ENCODE measurements at regions not wholly inside any gene's neighbourhood (a gene's known extent, or its start where the extent isn't known, plus 50 kb on each side); places are given as distances from the start of the nearest gene placed in this dataset.

GRCh38 chr3:21860657-21861056 lies 109.6 kb upstream of the ZNF385D start:
- Histone ChIP-seq H2AFZ (ENCODE audit: low read length) (no peak overlapping the region), H4K20me1 (ENCODE audit: control insufficient read depth, insufficient read depth, insufficient read length) (no peaks in the 10 kb centered on the region), H3K23ac (ENCODE audit: insufficient read length, low read depth, low read length) (no peak overlapping the region), H3K14ac (ENCODE audit: insufficient read depth, low read length) (no peak overlapping the region), H3K23me2 (ENCODE audit: insufficient read length, low read depth, low read length, poor library complexity, severe bottlenecking) (no peaks in the 10 kb centered on the region), H3K4me1 (ENCODE audit: insufficient read depth, low read length) (no peaks in the 10 kb centered on the region; the same call in 1 of the 2 replicates), H3K79me1 (ENCODE audit: insufficient read depth, low read depth, low read length, poor library complexity, severe bottlenecking) (no peaks in the 10 kb centered on the region), H3K9me3 (ENCODE audit: control insufficient read depth, low read depth, low read length) (no peaks in the 10 kb centered on the region), H3K56ac (ENCODE audit: insufficient read length, low read depth, low read length) (no peak overlapping the region), H2BK15ac (ENCODE audit: low read depth, low read length) (no peak overlapping the region), H2AK5ac (ENCODE audit: insufficient read length, low read length) (no peak overlapping the region), H2BK120ac (ENCODE audit: low read depth, low read length, poor library complexity, severe bottlenecking) (no peak overlapping the region), H3T11ph (ENCODE audit: low read length) (no peak overlapping the region), H3K18ac (ENCODE audit: insufficient read length, low read depth, low read length) (no peak overlapping the region), H3K79me2 (ENCODE audit: insufficient read depth, low read length) (no peaks in the 10 kb centered on the region), H4K91ac (ENCODE audit: insufficient read length, low read depth, low read length) (no peak overlapping the region), H2BK5ac (ENCODE audit: insufficient read length, low read length) (no peak overlapping the region), H3K27me3 (ENCODE audit: insufficient read depth, low read length) (no peaks in the 10 kb centered on the region), H3K27ac (ENCODE audit: insufficient read length, low read depth, low read length) (no peak overlapping the region), H2BK12ac (ENCODE audit: insufficient read length, low read depth, low read length) (no peak overlapping the region), H2BK20ac (ENCODE audit: low read depth, low read length, poor library complexity, severe bottlenecking) (no peak overlapping the region), H3K9ac (ENCODE audit: extremely low read depth, insufficient read length, low read length) (no peak overlapping the region), H4K8ac (replicated peaks; ENCODE audit: insufficient read length, low read depth, low read length) (no peak overlapping the region), H3K4ac (ENCODE audit: low read depth, low read length) (no peak overlapping the region), H4K5ac (ENCODE audit: insufficient read length, low read depth, low read length) (no peak overlapping the region), H3K4me2 (ENCODE audit: insufficient read depth, insufficient read length, low read length) (no peak overlapping the region)
- TF ChIP-seq CTCF (conservative IDR thresholded peaks at IDR 0.05), result no peak
- H3K27ac Mint-ChIP-seq, result no peak overlapping the region
- WGBS (ENCODE audit: extremely low coverage, insufficient read length, low lambda C conversion rate), result no CpG with 5 or more reads among the region's 1 CpG
- peaks cover 15 to 16% of the 10 kb centered on the region in 2 experiments for H3K4me1 Mint-ChIP-seq
- no peaks in the 10 kb centered on the region for H3K27me3 Mint-ChIP-seq (ENCODE audit: low read depth)
- H3K9me3 Mint-ChIP-seq, result no peaks in the 10 kb centered on the region
- H3K4me3 Mint-ChIP-seq, result no peak overlapping the region
- H3K36me3 Mint-ChIP-seq (ENCODE audit: insufficient read depth in 1 of 3, low read depth in 3 of 3), result no peaks in the 10 kb centered on the region
- DNase-seq, result no peak
